22Rv1 (cell line): ENCODE measurements at regions not wholly inside any gene's neighbourhood (a gene's known extent, or its start where the extent isn't known, plus 50 kb on each side); places are given as distances from the start of the nearest gene placed in this dataset.

Experiments used
- H3K27ac ChIP-seq: fragments of 450-650 bp; 2 replicates; pipeline ENCODE4 v1.5.1; 2017
- ZFX ChIP-seq: fragments of 450-650 bp; IDR thresholded peaks from 2 replicates; pipeline ENCODE4 v1.6.1; 2017; ENCODE audit warnings: antibody characterized with exemption, borderline replicate concordance
- TF ChIP-seq, protein P1 (sequence below): fragments of 450-650 bp; IDR thresholded peaks from 2 replicates; pipeline ENCODE4 v1.5.1; 2017; ENCODE audit warnings: mild to moderate bottlenecking

DNA sequence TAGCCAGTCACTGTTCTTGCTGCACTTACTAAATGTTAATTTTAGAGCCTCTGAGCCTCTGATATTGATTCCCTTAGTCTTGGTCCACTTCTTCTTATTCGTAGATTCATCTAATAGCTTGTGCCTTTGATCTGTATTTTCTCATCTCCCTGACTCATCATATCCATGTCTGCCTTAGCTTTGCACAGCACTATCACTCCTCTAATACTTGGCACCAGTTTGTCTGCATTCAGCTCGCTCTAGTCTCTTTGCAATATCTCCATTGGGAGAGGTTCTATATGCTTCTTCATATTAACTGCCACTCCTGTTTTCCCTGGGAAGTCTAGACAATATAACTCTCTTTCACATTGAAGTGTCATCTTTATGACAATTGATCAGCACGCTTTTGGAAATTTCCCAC lies 68.5 kb upstream of the CSRP2 start:
- no peak overlapping the region for H3K27ac ChIP-seq
- TF ChIP-seq, protein P1, sequence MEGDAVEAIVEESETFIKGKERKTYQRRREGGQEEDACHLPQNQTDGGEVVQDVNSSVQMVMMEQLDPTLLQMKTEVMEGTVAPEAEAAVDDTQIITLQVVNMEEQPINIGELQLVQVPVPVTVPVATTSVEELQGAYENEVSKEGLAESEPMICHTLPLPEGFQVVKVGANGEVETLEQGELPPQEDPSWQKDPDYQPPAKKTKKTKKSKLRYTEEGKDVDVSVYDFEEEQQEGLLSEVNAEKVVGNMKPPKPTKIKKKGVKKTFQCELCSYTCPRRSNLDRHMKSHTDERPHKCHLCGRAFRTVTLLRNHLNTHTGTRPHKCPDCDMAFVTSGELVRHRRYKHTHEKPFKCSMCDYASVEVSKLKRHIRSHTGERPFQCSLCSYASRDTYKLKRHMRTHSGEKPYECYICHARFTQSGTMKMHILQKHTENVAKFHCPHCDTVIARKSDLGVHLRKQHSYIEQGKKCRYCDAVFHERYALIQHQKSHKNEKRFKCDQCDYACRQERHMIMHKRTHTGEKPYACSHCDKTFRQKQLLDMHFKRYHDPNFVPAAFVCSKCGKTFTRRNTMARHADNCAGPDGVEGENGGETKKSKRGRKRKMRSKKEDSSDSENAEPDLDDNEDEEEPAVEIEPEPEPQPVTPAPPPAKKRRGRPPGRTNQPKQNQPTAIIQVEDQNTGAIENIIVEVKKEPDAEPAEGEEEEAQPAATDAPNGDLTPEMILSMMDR: no peak
- no peak for TF ChIP-seq ZFX

- TF ChIP-seq, protein P1: no peak
- no peak for TF ChIP-seq ZFX
- H3K27ac ChIP-seq: no peak overlapping the region
Measured at GRCh38 chr12:76946446-76946845, 67.6 kb upstream of the CSRP2 start.

DNA sequence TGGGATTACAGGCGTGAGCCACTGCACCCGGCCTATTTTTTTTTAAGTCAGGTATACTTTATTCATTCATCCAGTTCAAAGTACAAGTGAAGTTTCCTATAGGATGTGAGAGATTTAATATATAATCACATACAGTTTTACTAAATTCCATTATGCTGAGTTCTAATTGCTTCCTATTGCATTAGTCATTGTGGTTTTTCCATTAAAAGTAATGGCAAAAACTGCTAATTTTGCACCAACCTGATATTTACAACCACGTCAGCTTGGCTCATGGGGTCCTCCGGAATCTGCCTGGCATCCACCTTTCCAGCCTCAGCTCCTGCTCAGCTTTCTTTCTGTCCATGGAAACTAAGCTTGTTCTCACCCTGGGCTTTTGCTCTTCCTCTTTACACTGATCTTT lies 67.0 kb upstream of the CSRP2 start:
- TF ChIP-seq ZFX: no peak
- TF ChIP-seq, protein P1: no peak
- H3K27ac ChIP-seq: no peak overlapping the region

DNA sequence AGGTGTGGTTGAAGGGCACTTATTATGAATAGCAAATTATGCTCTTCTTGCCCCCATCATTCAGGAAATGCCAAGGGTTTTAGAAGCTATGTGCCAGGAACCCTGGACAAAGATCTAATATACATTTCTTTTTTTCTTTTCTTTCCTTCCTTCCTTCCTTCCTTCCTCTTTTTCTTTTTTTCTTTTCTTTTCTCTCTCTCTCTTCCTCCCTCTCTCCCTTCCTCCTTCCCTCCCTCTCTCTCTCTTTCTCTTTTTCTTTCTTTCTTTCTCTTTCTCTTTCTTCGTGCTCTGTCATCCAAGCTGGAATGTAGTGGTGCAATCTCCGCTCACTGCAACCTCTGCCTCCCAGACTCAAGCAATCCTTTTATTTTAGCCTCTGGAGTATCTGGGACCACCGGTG lies 66.1 kb upstream of the CSRP2 start:
- no peak overlapping the region for H3K27ac ChIP-seq
- TF ChIP-seq, protein P1: no peak
- no peak for TF ChIP-seq ZFX

- TF ChIP-seq, protein P1: no peak
- no peak for TF ChIP-seq ZFX
- peak overlapping the region; percentile 51 for H3K27ac ChIP-seq
Measured at GRCh38 chr12:76943008-76943407, 64.2 kb upstream of the CSRP2 start.

GRCh38 chr12:76942267-76942666 lies 63.4 kb upstream of the CSRP2 start:
- TF ChIP-seq ZFX: no peak
- TF ChIP-seq, protein P1: no peak

GRCh38 chr12:76940671-76941445 lies 62.0 kb upstream of the CSRP2 start:
- no peak overlapping the region for H3K27ac ChIP-seq
- TF ChIP-seq, protein P1: no peak
- no peak for TF ChIP-seq ZFX

More at GRCh38 chr12:76942267-76942666, 63.4 kb upstream of the CSRP2 start:
- peak overlapping the region; percentile 51; the same call in 1 of the 2 replicates for H3K27ac ChIP-seq
